WERI-Rb-1 (cell line): ENCODE measurements at regions not wholly inside any gene's neighbourhood (a gene's known extent, or its start where the extent isn't known, plus 50 kb on each side); places are given as distances from the start of the nearest gene placed in this dataset.
"Not testable (repeated sequence)": the region's sequence is repeated elsewhere in the genome, so short reads cannot be mapped to it uniquely, and the experiment has no call there.

Experiments
- DNase-seq: peaks from one replicate; pipeline ENCODE4 v3.0.0-alpha.2; 2020
- H3K27ac ChIP-seq: fragments of 250-450 bp; sonication (Bioruptor Pico); 2 replicates; pipeline ENCODE4 v1.5.1; 2020; ENCODE audit warnings: mild to moderate bottlenecking, moderate library complexity
- H3K27me3 ChIP-seq: fragments of 250-450 bp; sonication (Bioruptor Pico); 2 replicates; pipeline ENCODE4 v1.5.1; 2021; ENCODE audit warnings: mild to moderate bottlenecking, low read depth, moderate library complexity; ENCODE audit not compliant: insufficient read depth, severe bottlenecking
- H3K36me3 ChIP-seq: fragments of 250-450 bp; sonication (Bioruptor Pico); 2 replicates; pipeline ENCODE4 v1.5.1; 2020; ENCODE audit warnings: mild to moderate bottlenecking, moderate library complexity
- H3K4me3 ChIP-seq: 2 replicates; pipeline ENCODE4 v1.5.1; 2011; ENCODE audit warnings: low read depth, mild to moderate bottlenecking, control low read depth, low read length
- H3K9me3 ChIP-seq: fragments of 250-450 bp; sonication (Bioruptor Pico); 2 replicates; pipeline ENCODE4 v1.5.1; 2021; ENCODE audit warnings: mild to moderate bottlenecking, moderate library complexity; ENCODE audit not compliant: severe bottlenecking
- TF ChIP-seq, protein P1 (sequence below): IDR thresholded peaks from 2 replicates; pipeline ENCODE4 v1.5.1; 2011; ENCODE audit warnings: low read depth, mild to moderate bottlenecking, control low read depth, inconsistent platforms, low read length

DNA sequence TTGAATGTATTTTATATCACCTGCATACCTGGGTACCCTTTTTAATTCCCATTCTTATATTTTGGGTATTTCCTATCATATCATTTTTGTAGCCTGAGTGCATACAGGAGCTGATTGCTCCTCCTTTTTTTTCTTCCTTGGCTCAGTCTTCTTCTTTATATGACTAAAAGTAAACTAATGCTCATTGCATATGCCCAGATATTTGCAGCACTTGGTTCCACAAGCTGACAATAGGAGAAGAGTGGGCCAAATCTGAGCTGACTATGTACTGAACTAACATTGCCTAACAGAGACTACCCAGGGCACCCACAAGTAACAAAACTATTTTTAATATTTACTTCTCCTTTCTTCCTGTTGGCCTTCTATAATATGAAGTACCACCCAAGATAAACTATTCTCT is 131.7 kb upstream of the SPOPL start:
- Histone ChIP-seq H3K9me3 (no peaks in the 10 kb centered on the region), H3K27ac (no peak overlapping the region), H3K27me3 (no peaks in the 10 kb centered on the region), H3K36me3 (no peaks in the 10 kb centered on the region), H3K4me3 (no peak overlapping the region)
- TF ChIP-seq, protein P1, sequence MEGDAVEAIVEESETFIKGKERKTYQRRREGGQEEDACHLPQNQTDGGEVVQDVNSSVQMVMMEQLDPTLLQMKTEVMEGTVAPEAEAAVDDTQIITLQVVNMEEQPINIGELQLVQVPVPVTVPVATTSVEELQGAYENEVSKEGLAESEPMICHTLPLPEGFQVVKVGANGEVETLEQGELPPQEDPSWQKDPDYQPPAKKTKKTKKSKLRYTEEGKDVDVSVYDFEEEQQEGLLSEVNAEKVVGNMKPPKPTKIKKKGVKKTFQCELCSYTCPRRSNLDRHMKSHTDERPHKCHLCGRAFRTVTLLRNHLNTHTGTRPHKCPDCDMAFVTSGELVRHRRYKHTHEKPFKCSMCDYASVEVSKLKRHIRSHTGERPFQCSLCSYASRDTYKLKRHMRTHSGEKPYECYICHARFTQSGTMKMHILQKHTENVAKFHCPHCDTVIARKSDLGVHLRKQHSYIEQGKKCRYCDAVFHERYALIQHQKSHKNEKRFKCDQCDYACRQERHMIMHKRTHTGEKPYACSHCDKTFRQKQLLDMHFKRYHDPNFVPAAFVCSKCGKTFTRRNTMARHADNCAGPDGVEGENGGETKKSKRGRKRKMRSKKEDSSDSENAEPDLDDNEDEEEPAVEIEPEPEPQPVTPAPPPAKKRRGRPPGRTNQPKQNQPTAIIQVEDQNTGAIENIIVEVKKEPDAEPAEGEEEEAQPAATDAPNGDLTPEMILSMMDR = no peak
- DNase-seq = no peak

DNA sequence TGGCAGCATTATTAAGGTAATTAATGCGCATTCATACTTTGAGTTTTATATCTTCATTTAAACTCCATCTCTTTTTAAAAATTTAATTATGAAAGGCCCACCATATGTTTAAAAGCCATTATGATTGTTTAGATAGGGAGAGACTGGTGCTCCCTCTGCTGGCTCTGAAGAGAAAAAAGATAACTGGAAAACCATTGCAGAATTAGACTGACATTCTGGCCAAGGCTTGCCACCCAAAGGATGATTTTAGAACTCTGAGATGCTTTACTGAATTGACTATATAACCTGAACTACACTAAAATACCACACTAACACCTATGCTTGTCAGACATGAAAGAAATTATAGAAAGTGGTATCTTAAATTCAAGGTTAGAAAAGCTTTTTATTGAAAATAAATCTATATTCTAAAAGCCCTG is 127.6 kb upstream of the SPOPL start:
- H3K36me3 ChIP-seq = no peaks in the 10 kb centered on the region
- DNase-seq = peak; percentile 14
- H3K27me3 ChIP-seq = no peaks in the 10 kb centered on the region
- TF ChIP-seq, protein P1 = peak; percentile 56
- no peak overlapping the region for H3K4me3 ChIP-seq
- H3K9me3 ChIP-seq = no peaks in the 10 kb centered on the region
- H3K27ac ChIP-seq = no peak overlapping the region

DNA sequence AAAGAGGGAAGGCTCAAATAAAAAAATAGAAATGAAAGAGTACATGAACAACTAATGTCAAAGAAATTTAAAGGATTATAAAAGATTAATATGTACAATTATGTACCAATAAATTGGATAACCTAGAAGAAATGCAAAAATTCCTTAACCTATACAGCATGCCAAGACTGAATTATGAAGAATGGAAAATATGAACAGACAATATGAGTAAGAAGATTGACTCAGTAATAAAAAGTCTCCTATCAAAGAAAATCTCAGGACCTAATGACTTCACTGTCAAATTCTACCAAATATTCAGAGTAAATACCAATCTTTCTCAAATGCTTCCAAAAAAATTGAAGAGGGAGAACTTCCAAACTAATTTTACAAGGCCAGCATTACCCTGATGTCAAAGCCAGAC is 120.2 kb upstream of the SPOPL start:
- no peak for DNase-seq
- Histone ChIP-seq H3K27me3 (no peaks in the 10 kb centered on the region), H3K36me3 (no peaks in the 10 kb centered on the region), H3K9me3 (no peaks in the 10 kb centered on the region), H3K27ac (no peak overlapping the region), H3K4me3 (no peak overlapping the region)
- TF ChIP-seq, protein P1 = no peak

DNA sequence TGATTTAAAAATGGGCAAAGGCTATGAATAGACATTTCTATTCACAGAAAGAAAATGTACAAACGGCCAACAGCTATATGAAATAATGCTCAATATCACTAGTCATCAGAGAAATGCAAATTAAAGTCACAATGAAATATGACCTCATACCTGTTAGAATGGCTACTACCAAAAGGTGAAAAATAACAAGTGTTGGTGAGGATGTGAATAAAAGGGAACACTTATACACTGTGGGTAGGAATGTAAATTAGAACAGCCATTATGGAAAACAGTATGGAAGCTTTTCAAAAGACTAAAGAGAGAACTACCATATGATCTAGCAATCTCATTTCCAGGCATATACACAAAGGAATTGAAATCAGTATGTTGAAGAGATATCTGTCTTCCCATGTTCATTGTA is 118.9 kb upstream of the SPOPL start:
- TF ChIP-seq, protein P1 = no peak

DNA sequence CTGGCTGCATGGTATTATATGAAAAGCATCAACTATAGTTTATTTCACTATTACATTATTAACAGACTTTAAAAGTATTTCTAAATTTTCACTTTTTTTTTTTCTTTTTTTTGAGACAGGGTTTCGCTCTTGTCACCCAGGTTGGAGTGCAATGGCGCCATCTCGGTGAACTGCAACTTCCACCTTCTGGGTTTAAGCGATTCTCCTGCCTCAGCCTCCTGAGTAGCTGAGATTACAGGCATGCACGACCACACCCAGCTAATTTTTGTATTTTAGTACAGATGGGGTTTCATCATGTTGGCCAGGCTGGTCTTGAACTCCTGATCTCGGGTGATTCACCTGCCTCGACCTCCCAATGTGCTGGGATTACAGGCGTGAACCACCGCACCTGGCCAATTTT is 115.4 kb upstream of the SPOPL start:
- not testable (repeated sequence) for H3K27ac ChIP-seq, H3K4me3 ChIP-seq, DNase-seq

More for the DNA sequence above, 118.9 kb upstream of the SPOPL start:
- Histone ChIP-seq H3K27me3 (no peaks in the 10 kb centered on the region), H3K9me3 (no peaks in the 10 kb centered on the region), H3K27ac (no peak overlapping the region), H3K4me3 (no peak overlapping the region), H3K36me3 (no peaks in the 10 kb centered on the region)
- no peak for DNase-seq

DNA sequence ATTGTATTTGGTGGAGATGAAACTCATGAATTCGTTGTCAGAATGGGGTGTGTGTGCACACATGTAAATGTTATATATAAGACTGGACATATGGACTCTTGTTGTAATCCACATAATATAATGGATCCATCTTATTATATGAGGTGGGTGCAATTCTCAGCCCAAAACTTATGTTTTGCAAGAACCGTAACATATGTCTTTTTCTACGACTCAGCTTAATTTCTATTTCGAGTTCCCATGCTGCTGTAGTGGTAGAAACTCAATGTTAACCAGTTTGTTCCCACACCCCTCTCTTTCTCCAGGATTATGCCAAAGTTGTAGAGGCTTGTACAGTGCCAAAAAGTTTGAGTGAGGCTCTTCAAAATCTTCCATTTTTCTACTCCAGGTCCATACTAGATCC is 112.5 kb upstream of the SPOPL start:
- Histone ChIP-seq H3K36me3 (no peaks in the 10 kb centered on the region), H3K27me3 (no peaks in the 10 kb centered on the region), H3K27ac (no peak overlapping the region), H3K4me3 (no peak overlapping the region), H3K9me3 (no peaks in the 10 kb centered on the region)
- DNase-seq = no peak
- TF ChIP-seq, protein P1 = no peak

More for the DNA sequence above, 115.4 kb upstream of the SPOPL start:
- H3K27me3 ChIP-seq, H3K9me3 ChIP-seq, H3K36me3 ChIP-seq: not testable (repeated sequence)
